Stomach (tissue), 8 donors: ENCODE measurements at regions not wholly inside any gene's neighbourhood (a gene's known extent, or its start where the extent isn't known, plus 50 kb on each side); places are given as distances from the start of the nearest gene placed in this dataset.

Experiments
- DNase-seq, 2 donors: peaks; one replicate each; pipeline versions ENCODE4 v3.0.0 to v3.0.0-alpha.2; 2013 to 2019
- H3K27ac ChIP-seq, 5 donors: fragments of 200-600 bp in 4 of 5; sonication (generic) in 4 of 5; one replicate each; pipeline ENCODE4 v1.5.1; 2013 to 2019; ENCODE audit warnings: mild to moderate bottlenecking in 1 of 5, moderate library complexity in 1 of 5
- H3K27me3 ChIP-seq, 3 donors: fragments of 200-600 bp; sonication (generic); one replicate each; pipeline ENCODE4 v1.5.1; 2017 to 2019; ENCODE audit warnings: mixed run types in 1 of 3
- H3K36me3 ChIP-seq, 4 donors: fragments of 200-600 bp; sonication (generic); 1 replicate in 3 of 4; 2 replicates in 1 of 4; pipeline ENCODE4 v1.5.1; 2016 to 2019
- H3K4me1 ChIP-seq, 4 donors: fragments of 200-600 bp; sonication (generic); one replicate each; pipeline ENCODE4 v1.5.1; 2016 to 2019
- H3K4me3 ChIP-seq, 4 donors: fragments of 200-600 bp; sonication (generic) in 3 of 4; one replicate each; pipeline ENCODE4 v1.5.1; 2016 to 2019; ENCODE audit warnings: mild to moderate bottlenecking in 1 of 4
- H3K9me3 ChIP-seq, 4 donors: fragments of 200-600 bp; sonication (generic); one replicate each; pipeline ENCODE4 v1.5.1; 2016 to 2019
- EP300 ChIP-seq: sonication (generic); formaldehyde crosslinking; IDR thresholded peaks from one replicate; pipeline ENCODE4 v1.6.1; 2017; ENCODE audit warnings: antibody characterized with exemption
- POLR2A ChIP-seq, 4 donors: fragments of 450-650 bp; IDR thresholded peaks; one replicate each; pipeline ENCODE4 v1.6.1; 2016; ENCODE audit warnings: antibody characterized with exemption in 4 of 4, control low read depth in 2 of 4, mild to moderate bottlenecking in 1 of 4, moderate library complexity in 1 of 4
- POLR2AphosphoS5 ChIP-seq, 3 donors: sonication (generic); formaldehyde crosslinking; IDR thresholded peaks; one replicate each; pipeline ENCODE4 v1.6.1; 2016; ENCODE audit warnings: antibody characterized with exemption in 3 of 3
- WGBS, 5 donors: extraction: QIAGEN DNeasy Blood & Tissue Kit in 3 of 5; methylation state at CpG; one replicate each; pipeline versions ENCODE4 v1.1.5 to v1.1.7; 2013 to 2018; 5-methylcytosine and 5-hydroxymethylcytosine counted together
- intact Hi-C: fragments of 100-400 bp; cut with DNase I; formaldehyde crosslinking; loops from one replicate; pipeline ENCODE4 v1.15.1; 2023; ENCODE audit warnings: low total_unique reads
- TF ChIP-seq, protein P1 (sequence below), 7 experiments: fragments of 450-650 bp in 4 of 7; fragments of 200-600 bp in 3 of 7; sonication (generic) in 3 of 7; IDR thresholded peaks; one replicate each; pipeline ENCODE4 v1.5.1; 2016 to 2019; ENCODE audit warnings: antibody characterized with exemption in 7 of 7, control low read depth in 2 of 7, mild to moderate bottlenecking in 1 of 7
- donor health status: healthy with polysubstance abuse.
- donor health status: Bipolar disorder and iron deficiency.
- donor health status: healthy.

GRCh38 chr11:110366291-110366690 lies 63.5 kb upstream of the FDX1 start:
- H3K27me3 ChIP-seq = no peaks in the 10 kb centered on the region
- H3K9me3 ChIP-seq = no peaks in the 10 kb centered on the region
- no peak overlapping the region for H3K4me3 ChIP-seq
- 25 to 39% (median 29%) methylated on average over 6 of the region's 6 CpGs for WGBS, 5 donors
- TF ChIP-seq EP300 = no peak
- TF ChIP-seq POLR2A (IDR thresholded peaks at IDR 0.05) = no peak
- no peak for TF ChIP-seq POLR2AphosphoS5 (IDR thresholded peaks at IDR 0.05)
- TF ChIP-seq, protein P1, sequence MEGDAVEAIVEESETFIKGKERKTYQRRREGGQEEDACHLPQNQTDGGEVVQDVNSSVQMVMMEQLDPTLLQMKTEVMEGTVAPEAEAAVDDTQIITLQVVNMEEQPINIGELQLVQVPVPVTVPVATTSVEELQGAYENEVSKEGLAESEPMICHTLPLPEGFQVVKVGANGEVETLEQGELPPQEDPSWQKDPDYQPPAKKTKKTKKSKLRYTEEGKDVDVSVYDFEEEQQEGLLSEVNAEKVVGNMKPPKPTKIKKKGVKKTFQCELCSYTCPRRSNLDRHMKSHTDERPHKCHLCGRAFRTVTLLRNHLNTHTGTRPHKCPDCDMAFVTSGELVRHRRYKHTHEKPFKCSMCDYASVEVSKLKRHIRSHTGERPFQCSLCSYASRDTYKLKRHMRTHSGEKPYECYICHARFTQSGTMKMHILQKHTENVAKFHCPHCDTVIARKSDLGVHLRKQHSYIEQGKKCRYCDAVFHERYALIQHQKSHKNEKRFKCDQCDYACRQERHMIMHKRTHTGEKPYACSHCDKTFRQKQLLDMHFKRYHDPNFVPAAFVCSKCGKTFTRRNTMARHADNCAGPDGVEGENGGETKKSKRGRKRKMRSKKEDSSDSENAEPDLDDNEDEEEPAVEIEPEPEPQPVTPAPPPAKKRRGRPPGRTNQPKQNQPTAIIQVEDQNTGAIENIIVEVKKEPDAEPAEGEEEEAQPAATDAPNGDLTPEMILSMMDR (IDR thresholded peaks at IDR 0.05) = no peak
- peak overlapping the region in 1 of 5 donors; percentile 48 for H3K27ac ChIP-seq
- DNase-seq = peak; percentile 73 to 74
- no peaks in the 10 kb centered on the region for H3K36me3 ChIP-seq
- intact Hi-C loops = loop anchor here (5.0 kb wide), 1 partner anchor 164 kb away; no protein-coding TSS in a partner anchor
- peaks cover 6 to 26% (median 16%) of the 10 kb centered on the region in 4 donors for H3K4me1 ChIP-seq

DNA sequence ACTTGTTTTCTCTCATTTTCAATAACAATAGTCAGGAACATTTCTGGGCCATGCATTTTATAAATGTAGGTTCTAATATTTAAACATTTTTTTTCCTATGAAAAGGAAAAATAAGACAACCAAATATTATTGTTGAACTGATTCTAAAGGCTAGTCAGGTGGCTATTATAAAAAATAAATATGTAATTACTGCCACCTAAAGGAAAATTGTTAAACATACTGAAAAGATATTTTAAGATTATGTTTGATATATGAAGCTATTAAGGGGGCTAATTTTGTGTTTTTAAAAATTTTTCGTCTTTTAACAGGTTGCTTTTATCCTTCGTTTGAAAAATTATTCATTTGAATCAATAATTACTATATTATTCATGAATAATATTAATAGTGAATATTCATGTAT lies 62.2 kb upstream of the FDX1 start:
- TF ChIP-seq POLR2AphosphoS5 (IDR thresholded peaks at IDR 0.05) (no peak), EP300 (no peak)
- TF ChIP-seq, protein P1 (IDR thresholded peaks at IDR 0.05) = peak in 4 of 7 experiments; percentile 28 to 37 (median 33)
- H3K36me3 ChIP-seq = no peaks in the 10 kb centered on the region
- no peak for DNase-seq
- peaks cover 6 to 26% (median 16%) of the 10 kb centered on the region in 4 donors for H3K4me1 ChIP-seq
- 23 to 50% (median 44%) methylated on average over 2 of the region's 2 CpGs for WGBS, 5 donors
- no peaks in the 10 kb centered on the region for H3K9me3 ChIP-seq
- no peaks in the 10 kb centered on the region for H3K27me3 ChIP-seq
- intact Hi-C loops = loop anchor here (5.0 kb wide), 1 partner anchor 165 kb away; no protein-coding TSS in a partner anchor
- H3K27ac ChIP-seq = no peak overlapping the region
- H3K4me3 ChIP-seq = no peak overlapping the region

DNA sequence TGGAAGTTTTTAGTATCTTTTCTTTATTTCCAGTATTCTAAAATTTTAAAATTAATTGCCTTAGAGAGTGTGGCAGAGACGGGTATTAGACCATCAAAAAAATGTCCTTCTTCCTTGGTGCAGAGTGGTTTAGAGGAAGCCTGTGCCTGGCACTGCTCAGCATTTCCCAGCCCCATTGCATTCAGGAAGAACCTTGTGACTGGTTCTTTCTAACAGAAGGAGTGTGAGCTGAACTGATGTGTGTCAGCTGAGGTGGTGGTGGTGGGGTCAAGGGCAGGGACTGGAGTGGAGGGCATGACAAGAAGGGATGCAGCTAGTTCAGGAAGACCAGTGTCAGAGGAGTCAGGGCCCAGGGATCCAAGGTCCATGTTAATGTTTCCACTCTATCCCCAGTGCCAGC lies 58.7 kb upstream of the FDX1 start:
- Histone ChIP-seq H3K4me1 (peaks cover 0 to 25% (median 9%) of the 10 kb centered on the region in 4 donors), H3K27ac (no peak overlapping the region), H3K36me3 (no peaks in the 10 kb centered on the region), H3K9me3 (no peaks in the 10 kb centered on the region), H3K27me3 (no peaks in the 10 kb centered on the region), H3K4me3 (no peak overlapping the region)
- 74 to 93% (median 76%) methylated on average over 1 of the region's 1 CpG for WGBS, 5 donors
- TF ChIP-seq POLR2A (IDR thresholded peaks at IDR 0.05) = no peak
- TF ChIP-seq, protein P1 (IDR thresholded peaks at IDR 0.05) = no peak
- intact Hi-C loops = loop anchor here (10.0 kb wide), 1 partner anchor 54 kb away; the partner anchor contains the start of gene FDX1
- no peak for DNase-seq

DNA sequence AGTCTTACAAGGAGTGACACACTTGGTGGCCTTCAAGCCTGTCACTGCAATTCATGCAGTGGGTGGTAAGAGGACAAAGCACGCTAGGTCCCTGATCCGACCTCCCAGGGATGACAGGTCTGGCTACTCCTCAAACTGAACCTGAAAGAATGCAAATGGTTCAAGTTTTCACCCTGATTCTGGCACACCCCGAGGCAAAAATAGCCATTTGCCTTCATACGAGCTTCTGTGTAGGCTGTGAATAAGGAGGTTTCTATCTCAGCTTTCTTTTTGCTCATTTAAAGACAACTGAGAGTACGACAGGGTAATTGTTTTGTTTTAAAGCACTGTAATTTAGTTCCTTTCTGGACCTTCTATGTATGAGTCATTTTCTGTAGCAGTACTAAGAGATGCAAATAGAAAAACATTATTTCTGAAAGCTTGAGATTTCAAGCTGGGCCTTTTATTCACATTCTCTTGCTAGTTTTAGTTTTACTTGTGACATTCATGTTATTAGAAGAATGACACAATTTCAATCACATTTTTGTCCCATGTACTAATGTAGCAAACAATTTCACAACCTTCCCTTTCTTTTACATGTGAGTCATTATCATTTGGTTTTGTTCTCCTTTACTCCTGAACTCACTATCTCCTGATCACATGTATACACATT lies 56.6 kb upstream of the FDX1 start:
- H3K4me1 ChIP-seq = peaks cover 0 to 27% (median 16%) of the 10 kb centered on the region in 4 donors
- H3K4me3 ChIP-seq = no peak overlapping the region
- TF ChIP-seq POLR2AphosphoS5 (IDR thresholded peaks at IDR 0.05) = no peak
- TF ChIP-seq POLR2A (IDR thresholded peaks at IDR 0.05) = no peak
- TF ChIP-seq, protein P1 (IDR thresholded peaks at IDR 0.05) = no peak
- TF ChIP-seq EP300 = no peak
- H3K27me3 ChIP-seq = no peaks in the 10 kb centered on the region
- no peaks in the 10 kb centered on the region for H3K9me3 ChIP-seq
- intact Hi-C loops = loop anchor here (10.0 kb wide), 1 partner anchor 52 kb away; the partner anchor contains the start of gene FDX1
- DNase-seq = no peak
- peak overlapping the region in 3 of 5 donors; percentile 8 to 36 (median 33) for H3K27ac ChIP-seq
- 69 to 80% (median 70%) methylated on average over 5 of the region's 5 CpGs for WGBS, 5 donors
- no peaks in the 10 kb centered on the region for H3K36me3 ChIP-seq
